WTC11 (cell line): ENCODE measurements at regions not wholly inside any gene's neighbourhood (a gene's known extent, or its start where the extent isn't known, plus 50 kb on each side); places are given as distances from the start of the nearest gene placed in this dataset.

ENCODE experiments used
- CREB1 ChIP-seq: sonication (generic); formaldehyde crosslinking; IDR thresholded peaks from 2 replicates; pipeline ENCODE4 v1.8.0; 2023; ENCODE audit warnings: mild to moderate bottlenecking, missing genetic modification reagents
- CREM ChIP-seq: sonication (generic); formaldehyde crosslinking; IDR thresholded peaks from 2 replicates; pipeline ENCODE4 v1.8.1; 2022; ENCODE audit warnings: mild to moderate bottlenecking, missing genetic modification reagents, moderate library complexity
- CTCF ChIP-seq: fragments of 200-600 bp; IDR thresholded peaks from 2 replicates; pipeline ENCODE4 v1.8.0; 2022; ENCODE audit warnings: antibody characterized with exemption
- ETV6 ChIP-seq: sonication (generic); formaldehyde crosslinking; IDR thresholded peaks from 2 replicates; pipeline ENCODE4 v1.8.1; 2022; ENCODE audit warnings: mild to moderate bottlenecking, missing genetic modification reagents
- FOXP1 ChIP-seq: sonication (generic); formaldehyde crosslinking; IDR thresholded peaks from 2 replicates; pipeline ENCODE4 v1.8.0; 2022; ENCODE audit warnings: missing genetic modification reagents, mild to moderate bottlenecking, moderate library complexity, borderline replicate concordance
- JUN ChIP-seq: sonication (generic); formaldehyde crosslinking; IDR thresholded peaks from 2 replicates; pipeline ENCODE4 v1.8.0; 2023; ENCODE audit warnings: mild to moderate bottlenecking, missing genetic modification reagents
- MAX ChIP-seq: sonication (generic); formaldehyde crosslinking; IDR thresholded peaks from 2 replicates; pipeline ENCODE4 v1.8.0; 2022; ENCODE audit warnings: mild to moderate bottlenecking, missing genetic modification reagents
- MLX ChIP-seq: sonication (generic); formaldehyde crosslinking; IDR thresholded peaks from 2 replicates; pipeline ENCODE4 v1.8.1; 2023; ENCODE audit warnings: mild to moderate bottlenecking, missing genetic modification reagents, moderate library complexity
- NFE2L1 ChIP-seq: sonication (generic); formaldehyde crosslinking; IDR thresholded peaks from 2 replicates; pipeline ENCODE4 v1.8.1; 2023; ENCODE audit warnings: missing genetic modification reagents
- SMAD3 ChIP-seq: sonication (generic); formaldehyde crosslinking; IDR thresholded peaks from 2 replicates; pipeline ENCODE4 v1.8.0; 2022; ENCODE audit warnings: missing genetic modification reagents, mild to moderate bottlenecking, borderline replicate concordance
- SP1 ChIP-seq: sonication (generic); formaldehyde crosslinking; conservative IDR thresholded peaks from 2 replicates; pipeline ENCODE4 v1.8.1; 2022; ENCODE audit warnings: missing genetic modification reagents
- ZNF121 ChIP-seq: sonication (generic); formaldehyde crosslinking; IDR thresholded peaks from 2 replicates; pipeline ENCODE4 v1.8.0; 2023; ENCODE audit warnings: missing genetic modification reagents
- ZNF512 ChIP-seq: sonication (generic); formaldehyde crosslinking; IDR thresholded peaks from 2 replicates; pipeline ENCODE4 v1.8.1; 2022; ENCODE audit warnings: missing genetic modification reagents, borderline replicate concordance
- ZNF671 ChIP-seq: fragments of 250-450 bp; sonication (Bioruptor Pico); IDR thresholded peaks from 2 replicates; pipeline ENCODE4 v1.8.0; 2021; ENCODE audit warnings: mild to moderate bottlenecking

GRCh38 chr5:50576686-50577256 is 89.7 kb upstream of the PARP8 start:
- TF ChIP-seq ZNF671 (CRISPR knock-in tag) (no peak), CTCF (no peak), CREB1 (CRISPR knock-in tag) (no peak), SP1 (CRISPR knock-in tag) (no peak), JUN (CRISPR knock-in tag) (no peak), MAX (CRISPR knock-in tag) (no peak), ETV6 (CRISPR knock-in tag) (no peak), FOXP1 (CRISPR knock-in tag) (no peak), ZNF512 (CRISPR knock-in tag) (no peak), CREM (CRISPR knock-in tag) (no peak), MLX (CRISPR knock-in tag) (no peak), ZNF121 (CRISPR knock-in tag) (no peak), NFE2L1 (CRISPR knock-in tag) (no peak), SMAD3 (CRISPR knock-in tag) (no peak)
